PC-3 (cell line): ENCODE measurements at regions not wholly inside any gene's neighbourhood (a gene's known extent, or its start where the extent isn't known, plus 50 kb on each side); places are given as distances from the start of the nearest gene placed in this dataset.
A peak's percentile ranks its signal among the peaks of the same experiment; 100 is the strongest.

Source experiments
- ATAC-seq: fragments of 200-7000 bp; cut with Tn5 transposase; 2 replicates; pipeline ENCODE4 v1.9.1; 2020; ENCODE audit warnings: mild to moderate bottlenecking, moderate library complexity
- BruUV-seq: library from RNA; stranded (reverse); fragments of 400-500 nt; replicated peaks from 2 replicates; lab custom pipeline; 2021; lab: Mats Ljungman, UMichigan
- CTCF ChIA-PET: fragments of 300-600 bp; sonication (Branson Sonifier 250); formaldehyde crosslinking; loops from one replicate; lab custom pipeline; 2022; ENCODE audit warnings: antibody characterized with exemption; lab: Charles Lee
- POLR2A ChIA-PET: fragments of 300-600 bp; sonication (Branson Sonifier 250); formaldehyde crosslinking; loops from one replicate; lab custom pipeline; 2022; ENCODE audit warnings: antibody characterized with exemption; ENCODE audit not compliant: unreplicated experiment; lab: Charles Lee
- DNase-seq: peaks from one replicate; pipeline ENCODE4 v3.0.0-alpha.2; 2015
- H2AFZ ChIP-seq: fragments of 300-600 bp; sonication (generic); 2 replicates; pipeline ENCODE4 v1.6.0; 2016; ENCODE audit warnings: antibody characterized with exemption, low read length
- H3F3A ChIP-seq: fragments of 300-600 bp; sonication (generic); one replicate; pipeline ENCODE4 v1.6.0; 2017; ENCODE audit warnings: antibody characterized with exemption, low read length, control low read depth, mild to moderate bottlenecking; ENCODE audit not compliant: unreplicated experiment
- H3K27ac ChIP-seq: fragments of 300-600 bp; sonication (generic); 2 replicates; pipeline ENCODE4 v1.5.1; 2016; ENCODE audit warnings: mild to moderate bottlenecking, low read length
- H3K27me3 ChIP-seq: fragments of 300-600 bp; sonication (generic); 2 replicates; pipeline ENCODE4 v1.6.1; 2016; ENCODE audit warnings: low read length, mixed read lengths
- H3K36me3 ChIP-seq: fragments of 300-600 bp; sonication (generic); 2 replicates; pipeline ENCODE4 v1.6.1; 2016; ENCODE audit warnings: low read depth, mixed run types, low read length, mixed read lengths
- H3K4me1 ChIP-seq: fragments of 300-600 bp; sonication (generic); 2 replicates; pipeline ENCODE4 v1.5.1; 2016; ENCODE audit warnings: low read length; ENCODE audit not compliant: insufficient read depth
- H3K4me2 ChIP-seq: fragments of 300-600 bp; sonication (generic); 2 replicates; pipeline ENCODE4 v1.6.0; 2016; ENCODE audit warnings: low read length
- H3K4me3 ChIP-seq: fragments of 300-600 bp; sonication (generic); 2 replicates; pipeline ENCODE4 v1.5.1; 2016; ENCODE audit warnings: mild to moderate bottlenecking, low read length, mixed read lengths
- H3K79me2 ChIP-seq: fragments of 300-600 bp; sonication (generic); 2 replicates; pipeline ENCODE4 v1.6.1; 2017; ENCODE audit warnings: low read length, mixed read lengths
- H3K9ac ChIP-seq: fragments of 300-600 bp; sonication (generic); 2 replicates; pipeline ENCODE4 v1.6.0; 2016; ENCODE audit warnings: mild to moderate bottlenecking, low read length
- H3K9me2 ChIP-seq: fragments of 300-600 bp; sonication (generic); replicated peaks from 2 replicates; pipeline ENCODE4 v1.6.1; 2016; ENCODE audit warnings: mixed run types, low read length, mixed read lengths
- H3K9me3 ChIP-seq: fragments of 300-600 bp; sonication (generic); 2 replicates; pipeline ENCODE4 v1.6.1; 2016; ENCODE audit warnings: low read length, mixed read lengths
- H4K20me1 ChIP-seq: fragments of 300-600 bp; sonication (generic); 2 replicates; pipeline ENCODE4 v1.6.1; 2016; ENCODE audit warnings: low read length, mixed read lengths
- CTCF ChIP-seq: fragments of 300-600 bp; sonication (generic); conservative IDR thresholded peaks from 2 replicates; pipeline ENCODE4 v1.5.1; 2017; ENCODE audit warnings: antibody characterized with exemption, low read depth, mild to moderate bottlenecking, low read length
- EZH2 ChIP-seq: fragments of 300-600 bp; sonication (generic); IDR thresholded peaks from one replicate; pipeline ENCODE4 v1.6.1; 2017; ENCODE audit warnings: antibody characterized with exemption, mild to moderate bottlenecking, low read length; ENCODE audit not compliant: unreplicated experiment
- EZH2phosphoT487 ChIP-seq: fragments of 300-600 bp; sonication (generic); IDR thresholded peaks from 2 replicates; pipeline ENCODE4 v1.6.1; 2018; ENCODE audit warnings: mild to moderate bottlenecking, antibody characterized with exemption, low read length, borderline replicate concordance
- intact Hi-C: fragments of 100-400 bp; cut with micrococcal nuclease; formaldehyde crosslinking; loops from 2 replicates; pipeline ENCODE4 v1.9.0; 2023

- BruUV-seq = no TSS peak
- ATAC-seq (no peak), DNase-seq (no peak)
- H3K79me2 ChIP-seq = no peaks in the 10 kb centered on the region
- H3K9me3 ChIP-seq = no peaks in the 10 kb centered on the region
- H3F3A ChIP-seq = no peaks in the 10 kb centered on the region
- no peak overlapping the region for H2AFZ ChIP-seq
- H3K27me3 ChIP-seq = no peaks in the 10 kb centered on the region
- CTCF ChIA-PET = no interaction called here
- TF ChIP-seq CTCF = no peak
- TF ChIP-seq EZH2phosphoT487 = no peak
- TF ChIP-seq EZH2 = no peak
- H3K4me1 ChIP-seq = peaks cover 4% of the 10 kb centered on the region; the same call in 1 of the 2 replicates
- H3K4me3 ChIP-seq = no peak overlapping the region
- H3K9ac ChIP-seq = no peak overlapping the region
- no peak overlapping the region for H3K4me2 ChIP-seq
- H3K27ac ChIP-seq = no peak overlapping the region
- POLR2A ChIA-PET = no interaction called here
- no peaks in the 10 kb centered on the region for H3K9me2 ChIP-seq
- no peaks in the 10 kb centered on the region for H3K36me3 ChIP-seq
- intact Hi-C loops = no loop called here
- no peaks in the 10 kb centered on the region for H4K20me1 ChIP-seq
Observed at GRCh38 chr13:48594096-48594815, 59.5 kb upstream of the CYSLTR2 start.

GRCh38 chr13:48595431-48596429 is 58.0 kb upstream of the CYSLTR2 start:
- H3K79me2 ChIP-seq = no peaks in the 10 kb centered on the region
- no peaks in the 10 kb centered on the region for H3K27me3 ChIP-seq
- H3K4me2 ChIP-seq = no peak overlapping the region
- H4K20me1 ChIP-seq = no peaks in the 10 kb centered on the region
- TF ChIP-seq CTCF = peak; percentile 84
- no peak for TF ChIP-seq EZH2phosphoT487
- ATAC-seq (peak; percentile 86), DNase-seq (peak; percentile 65)
- BruUV-seq = no TSS peak
- ChIA-PET CTCF (interaction anchor here (0.6 kb wide), 3 partner anchors 306 to 1831 kb away, joined by 3 to 4 read pairs (median 4); no protein-coding TSS in a partner anchor), POLR2A (no interaction called here)
- peaks cover 8% of the 10 kb centered on the region for H3K4me1 ChIP-seq
- H3K36me3 ChIP-seq = no peaks in the 10 kb centered on the region
- no peak overlapping the region for H3K9ac ChIP-seq
- H3K9me3 ChIP-seq = no peaks in the 10 kb centered on the region
- H3K4me3 ChIP-seq = no peak overlapping the region
- H3F3A ChIP-seq = no peaks in the 10 kb centered on the region
- H3K9me2 ChIP-seq = no peaks in the 10 kb centered on the region
- intact Hi-C loops = loop anchor here (1.0 kb wide), 1 partner anchor 174 kb away; no protein-coding TSS in a partner anchor
- H2AFZ ChIP-seq = no peak overlapping the region
- H3K27ac ChIP-seq = no peak overlapping the region
